Uterus (tissue), 3 donors: ENCODE measurements at regions not wholly inside any gene's neighbourhood (a gene's known extent, or its start where the extent isn't known, plus 50 kb on each side); places are given as distances from the start of the nearest gene placed in this dataset.

Source experiments
- DNase-seq, 2 donors: peaks; one replicate each; pipeline ENCODE4 v3.0.0-alpha.2; 2019 to 2020
- H3K27ac ChIP-seq, 2 donors: fragments of 200-600 bp; sonication (generic); 1 replicate in 1 of 2; 2 replicates in 1 of 2; pipeline ENCODE4 v1.5.1; 2016 to 2018
- H3K27me3 ChIP-seq, 2 donors: fragments of 200-600 bp; sonication (generic); one replicate each; pipeline ENCODE4 v1.5.1; 2018 to 2019; ENCODE audit warnings: control low read depth in 1 of 2
- H3K36me3 ChIP-seq, 2 donors: fragments of 200-600 bp; sonication (generic); one replicate each; pipeline ENCODE4 v1.5.1; 2019; ENCODE audit warnings: control low read depth in 1 of 2
- H3K4me1 ChIP-seq, 2 donors: fragments of 200-600 bp; sonication (generic); one replicate each; pipeline ENCODE4 v1.5.1; 2018 to 2019; ENCODE audit warnings: control low read depth in 1 of 2
- H3K4me3 ChIP-seq, 2 donors: fragments of 200-600 bp; sonication (generic); 1 replicate in 1 of 2; 2 replicates in 1 of 2; pipeline ENCODE4 v1.5.1; 2018 to 2019; ENCODE audit warnings: mild to moderate bottlenecking in 1 of 2
- H3K9me3 ChIP-seq, 2 donors: fragments of 200-600 bp; sonication (generic); one replicate each; pipeline ENCODE4 v1.5.1; 2019; ENCODE audit warnings: control low read depth in 1 of 2
- POLR2A ChIP-seq, 2 donors: fragments of 450-650 bp; IDR thresholded peaks; one replicate each; pipeline ENCODE4 v1.6.1; 2016; ENCODE audit warnings: antibody characterized with exemption in 2 of 2, mild to moderate bottlenecking in 1 of 2, moderate library complexity in 1 of 2
- intact Hi-C: fragments of 100-400 bp; cut with DNase I; formaldehyde crosslinking; loops from one replicate; pipeline ENCODE4 v1.15.1; 2023; ENCODE audit warnings: low total_unique reads
- TF ChIP-seq, protein P1 (sequence below), 4 experiments: fragments of 200-600 bp in 2 of 4; fragments of 450-650 bp in 2 of 4; sonication (generic) in 2 of 4; IDR thresholded peaks; one replicate each; pipeline ENCODE4 v1.5.1; 2016 to 2019; ENCODE audit warnings: antibody characterized with exemption in 4 of 4, mild to moderate bottlenecking in 2 of 4, moderate library complexity in 1 of 4
- donor health status: DM: yes; HTN: yes; CAD: no.

GRCh38 chr2:223169830-223170605 lies 118.0 kb downstream of the KCNE4 start:
- intact Hi-C loops, result no loop called here
- Histone ChIP-seq H3K4me1 (no peaks in the 10 kb centered on the region), H3K36me3 (no peaks in the 10 kb centered on the region), H3K9me3 (no peaks in the 10 kb centered on the region), H3K27ac (no peak overlapping the region), H3K4me3 (no peak overlapping the region), H3K27me3 (no peaks in the 10 kb centered on the region)
- TF ChIP-seq, protein P1, sequence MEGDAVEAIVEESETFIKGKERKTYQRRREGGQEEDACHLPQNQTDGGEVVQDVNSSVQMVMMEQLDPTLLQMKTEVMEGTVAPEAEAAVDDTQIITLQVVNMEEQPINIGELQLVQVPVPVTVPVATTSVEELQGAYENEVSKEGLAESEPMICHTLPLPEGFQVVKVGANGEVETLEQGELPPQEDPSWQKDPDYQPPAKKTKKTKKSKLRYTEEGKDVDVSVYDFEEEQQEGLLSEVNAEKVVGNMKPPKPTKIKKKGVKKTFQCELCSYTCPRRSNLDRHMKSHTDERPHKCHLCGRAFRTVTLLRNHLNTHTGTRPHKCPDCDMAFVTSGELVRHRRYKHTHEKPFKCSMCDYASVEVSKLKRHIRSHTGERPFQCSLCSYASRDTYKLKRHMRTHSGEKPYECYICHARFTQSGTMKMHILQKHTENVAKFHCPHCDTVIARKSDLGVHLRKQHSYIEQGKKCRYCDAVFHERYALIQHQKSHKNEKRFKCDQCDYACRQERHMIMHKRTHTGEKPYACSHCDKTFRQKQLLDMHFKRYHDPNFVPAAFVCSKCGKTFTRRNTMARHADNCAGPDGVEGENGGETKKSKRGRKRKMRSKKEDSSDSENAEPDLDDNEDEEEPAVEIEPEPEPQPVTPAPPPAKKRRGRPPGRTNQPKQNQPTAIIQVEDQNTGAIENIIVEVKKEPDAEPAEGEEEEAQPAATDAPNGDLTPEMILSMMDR (IDR thresholded peaks at IDR 0.05), result no peak
- no peak for TF ChIP-seq POLR2A (IDR thresholded peaks at IDR 0.05)
- DNase-seq, result no peak

DNA sequence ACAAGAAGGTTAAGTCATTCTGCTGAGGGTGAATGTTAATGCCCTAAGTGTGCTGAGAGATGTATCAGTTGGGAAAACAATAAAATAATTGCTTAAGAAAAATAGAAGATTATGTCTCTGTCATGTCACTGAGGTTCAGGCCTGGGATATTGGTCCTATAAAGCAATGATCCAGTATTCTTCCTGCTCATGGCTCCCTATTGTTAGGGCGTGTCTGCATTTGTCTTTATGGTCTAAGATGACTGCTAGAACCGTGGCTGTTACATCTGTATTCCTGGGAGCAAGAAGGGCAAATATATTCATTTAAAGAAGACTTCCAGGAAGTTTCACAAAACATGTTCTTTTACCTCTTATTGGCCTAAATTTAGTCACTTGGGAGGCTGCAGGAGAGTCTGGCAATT lies 125.0 kb downstream of the KCNE4 start:
- Histone ChIP-seq H3K4me3 (no peak overlapping the region), H3K27ac (no peak overlapping the region), H3K4me1 (no peaks in the 10 kb centered on the region), H3K27me3 (no peaks in the 10 kb centered on the region), H3K36me3 (no peaks in the 10 kb centered on the region), H3K9me3 (no peaks in the 10 kb centered on the region)
- intact Hi-C loops, result no loop called here
- no peak for DNase-seq
- no peak for TF ChIP-seq POLR2A (IDR thresholded peaks at IDR 0.05)
- TF ChIP-seq, protein P1 (IDR thresholded peaks at IDR 0.05), result no peak

DNA sequence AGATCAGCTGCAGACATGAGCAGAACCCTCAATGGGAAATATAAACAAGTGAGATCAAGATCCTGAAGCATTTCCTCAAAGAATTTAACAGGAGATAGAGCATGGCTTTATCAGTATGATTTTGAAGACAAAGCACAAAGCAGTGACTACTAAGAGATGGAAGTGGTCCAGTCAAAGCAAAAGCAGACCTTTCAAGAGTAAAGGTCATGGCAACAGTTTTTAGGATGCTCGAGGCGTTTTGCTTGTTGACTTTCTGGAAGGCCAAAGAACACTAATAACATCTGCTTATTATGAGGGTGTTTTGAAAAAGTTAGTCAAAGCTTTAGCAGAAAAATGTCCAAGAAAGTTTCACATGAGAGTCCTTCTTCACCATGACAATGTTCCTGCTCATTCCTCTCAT lies 128.5 kb downstream of the KCNE4 start:
- Histone ChIP-seq H3K27ac (no peak overlapping the region), H3K9me3 (no peaks in the 10 kb centered on the region), H3K4me1 (no peaks in the 10 kb centered on the region), H3K27me3 (no peaks in the 10 kb centered on the region), H3K36me3 (no peaks in the 10 kb centered on the region), H3K4me3 (no peak overlapping the region)
- DNase-seq, result no peak
- intact Hi-C loops, result no loop called here
- no peak for TF ChIP-seq POLR2A (IDR thresholded peaks at IDR 0.05)
- TF ChIP-seq, protein P1 (IDR thresholded peaks at IDR 0.05), result no peak

GRCh38 chr2:223181561-223181960 lies 129.6 kb downstream of the KCNE4 start:
- Histone ChIP-seq H3K4me1 (no peaks in the 10 kb centered on the region), H3K36me3 (no peaks in the 10 kb centered on the region), H3K4me3 (no peak overlapping the region), H3K27me3 (no peaks in the 10 kb centered on the region), H3K27ac (no peak overlapping the region), H3K9me3 (no peaks in the 10 kb centered on the region)
- intact Hi-C loops, result no loop called here
- TF ChIP-seq, protein P1 (IDR thresholded peaks at IDR 0.05), result no peak
- TF ChIP-seq POLR2A (IDR thresholded peaks at IDR 0.05), result no peak
- DNase-seq, result no peak

GRCh38 chr2:223182356-223182755 lies 130.4 kb downstream of the KCNE4 start:
- no peak overlapping the region for H3K4me3 ChIP-seq
- no peak for DNase-seq
- TF ChIP-seq, protein P1 (IDR thresholded peaks at IDR 0.05), result no peak
- TF ChIP-seq POLR2A (IDR thresholded peaks at IDR 0.05), result no peak
- intact Hi-C loops, result no loop called here
- no peaks in the 10 kb centered on the region for H3K9me3 ChIP-seq
- no peak overlapping the region for H3K27ac ChIP-seq
- H3K27me3 ChIP-seq, result no peaks in the 10 kb centered on the region
- no peaks in the 10 kb centered on the region for H3K36me3 ChIP-seq
- H3K4me1 ChIP-seq, result no peaks in the 10 kb centered on the region
